Panc1 (cell line): ENCODE measurements at regions not wholly inside any gene's neighbourhood (a gene's known extent, or its start where the extent isn't known, plus 50 kb on each side); places are given as distances from the start of the nearest gene placed in this dataset.

Source experiments
- ATAC-seq: fragments of 200-7000 bp; cut with Tn5 transposase; 2 replicates; pipeline ENCODE4 v1.9.1; 2020; ENCODE audit warnings: mild to moderate bottlenecking, moderate library complexity
- BruUV-seq: library from RNA; stranded (reverse); fragments of 400-500 nt; replicated peaks from 2 replicates; lab custom pipeline; 2021; lab: Mats Ljungman, UMichigan
- CTCF ChIA-PET: fragments of 300-600 bp; sonication (Branson Sonifier 250); formaldehyde crosslinking; loops from one replicate; lab custom pipeline; 2022; ENCODE audit warnings: antibody characterized with exemption; lab: Charles Lee
- POLR2A ChIA-PET: fragments of 300-600 bp; sonication (Branson Sonifier 250); formaldehyde crosslinking; loops from one replicate; lab custom pipeline; 2022; ENCODE audit warnings: antibody characterized with exemption; lab: Charles Lee
- DNase-seq: peaks from one replicate; pipeline ENCODE4 v3.0.0-alpha.2; 2010; ENCODE audit warnings: low read depth, low spot score
- H3K27ac ChIP-seq: 2 replicates; pipeline ENCODE4 v1.5.1; 2011; ENCODE audit warnings: mild to moderate bottlenecking, low read length, inconsistent platforms
- H3K27me3 ChIP-seq: fragments of 200-500 bp; sonication (Bioruptor generic); 2 replicates; pipeline ENCODE4 v1.6.0; 2014; ENCODE audit warnings: low read length, inconsistent platforms; ENCODE audit not compliant: control insufficient read depth, insufficient read depth
- H3K36me3 ChIP-seq: fragments of 200-500 bp; sonication (Bioruptor generic); 2 replicates; pipeline ENCODE4 v1.5.1; 2014; ENCODE audit warnings: inconsistent platforms, mild to moderate bottlenecking, low read length, moderate library complexity; ENCODE audit not compliant: control insufficient read depth, insufficient read depth
- H3K4me1 ChIP-seq: 2 replicates; pipeline ENCODE4 v1.5.1; 2011; ENCODE audit warnings: inconsistent platforms, mild to moderate bottlenecking, low read length, moderate library complexity; ENCODE audit not compliant: control insufficient read depth, insufficient read depth
- H3K4me3 ChIP-seq, 2 experiments: 2 replicates each; pipeline ENCODE4 v1.5.1; 2011 to 2012; ENCODE audit warnings: low read depth in 2 of 2, low read length in 2 of 2, mild to moderate bottlenecking in 2 of 2, inconsistent platforms in 1 of 2, moderate library complexity in 1 of 2
- H3K9me3 ChIP-seq: fragments of 200-500 bp; sonication (Bioruptor generic); 2 replicates; pipeline ENCODE4 v1.5.1; 2014; ENCODE audit warnings: low read depth, mild to moderate bottlenecking, inconsistent platforms, low read length, moderate library complexity; ENCODE audit not compliant: control insufficient read depth, insufficient read depth
- CTCF ChIP-seq: fragments of 450-650 bp; IDR thresholded peaks from 2 replicates; pipeline ENCODE4 v1.5.1; 2017; ENCODE audit warnings: mild to moderate bottlenecking
- POLR2AphosphoS5 ChIP-seq: IDR thresholded peaks from 2 replicates; pipeline ENCODE4 v1.6.1; 2012; ENCODE audit warnings: mild to moderate bottlenecking, low read depth, low read length, moderate library complexity
- SIN3A ChIP-seq: IDR thresholded peaks from 2 replicates; pipeline ENCODE4 v1.6.1; 2012; ENCODE audit warnings: low read depth, mild to moderate bottlenecking, low read length, moderate library complexity, borderline replicate concordance; ENCODE audit not compliant: insufficient read depth
- TCF7L2 ChIP-seq: IDR thresholded peaks from 2 replicates; pipeline ENCODE4 v1.6.1; 2011; ENCODE audit warnings: mild to moderate bottlenecking, low read depth, low read length, inconsistent platforms
- in situ Hi-C: cut with HindIII; loops from 2 replicates; pipeline ENCODE4 v1.10.0; 2016; ENCODE audit warnings: low sequenced_read_pairs, low pct_unique_long_range_greater_than_20kb
- intact Hi-C: fragments of 100-400 bp; cut with micrococcal nuclease; formaldehyde crosslinking; loops from one replicate; pipeline ENCODE4 v1.10.0; 2022; ENCODE audit not compliant: unreplicated experiment
- TF ChIP-seq, protein P1 (sequence below), 2 experiments: IDR thresholded peaks; 2 replicates each; pipeline ENCODE4 v1.6.1; 2011 to 2012; ENCODE audit warnings: low read depth in 2 of 2, control low read depth in 1 of 2, low read length in 1 of 2, mild to moderate bottlenecking in 1 of 2, moderate library complexity in 1 of 2; ENCODE audit not compliant: insufficient read depth in 1 of 2

GRCh38 chr2:144215207-144215606 is 304.7 kb downstream of the ZEB2 start:
- DNase-seq, result no peak
- Histone ChIP-seq H3K27me3 (no peaks in the 10 kb centered on the region), H3K4me1 (no peaks in the 10 kb centered on the region), H3K9me3 (no peaks in the 10 kb centered on the region), H3K4me3 (no peak overlapping the region), H3K36me3 (no peaks in the 10 kb centered on the region), H3K27ac (no peak overlapping the region)
- in situ Hi-C loops (no loop called here), intact Hi-C loops (no loop called here)
- no peak for ATAC-seq
- CTCF ChIA-PET, result no interaction called here
- no peak for TF ChIP-seq POLR2AphosphoS5
- TF ChIP-seq, protein P1, sequence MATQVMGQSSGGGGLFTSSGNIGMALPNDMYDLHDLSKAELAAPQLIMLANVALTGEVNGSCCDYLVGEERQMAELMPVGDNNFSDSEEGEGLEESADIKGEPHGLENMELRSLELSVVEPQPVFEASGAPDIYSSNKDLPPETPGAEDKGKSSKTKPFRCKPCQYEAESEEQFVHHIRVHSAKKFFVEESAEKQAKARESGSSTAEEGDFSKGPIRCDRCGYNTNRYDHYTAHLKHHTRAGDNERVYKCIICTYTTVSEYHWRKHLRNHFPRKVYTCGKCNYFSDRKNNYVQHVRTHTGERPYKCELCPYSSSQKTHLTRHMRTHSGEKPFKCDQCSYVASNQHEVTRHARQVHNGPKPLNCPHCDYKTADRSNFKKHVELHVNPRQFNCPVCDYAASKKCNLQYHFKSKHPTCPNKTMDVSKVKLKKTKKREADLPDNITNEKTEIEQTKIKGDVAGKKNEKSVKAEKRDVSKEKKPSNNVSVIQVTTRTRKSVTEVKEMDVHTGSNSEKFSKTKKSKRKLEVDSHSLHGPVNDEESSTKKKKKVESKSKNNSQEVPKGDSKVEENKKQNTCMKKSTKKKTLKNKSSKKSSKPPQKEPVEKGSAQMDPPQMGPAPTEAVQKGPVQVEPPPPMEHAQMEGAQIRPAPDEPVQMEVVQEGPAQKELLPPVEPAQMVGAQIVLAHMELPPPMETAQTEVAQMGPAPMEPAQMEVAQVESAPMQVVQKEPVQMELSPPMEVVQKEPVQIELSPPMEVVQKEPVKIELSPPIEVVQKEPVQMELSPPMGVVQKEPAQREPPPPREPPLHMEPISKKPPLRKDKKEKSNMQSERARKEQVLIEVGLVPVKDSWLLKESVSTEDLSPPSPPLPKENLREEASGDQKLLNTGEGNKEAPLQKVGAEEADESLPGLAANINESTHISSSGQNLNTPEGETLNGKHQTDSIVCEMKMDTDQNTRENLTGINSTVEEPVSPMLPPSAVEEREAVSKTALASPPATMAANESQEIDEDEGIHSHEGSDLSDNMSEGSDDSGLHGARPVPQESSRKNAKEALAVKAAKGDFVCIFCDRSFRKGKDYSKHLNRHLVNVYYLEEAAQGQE (IDR thresholded peaks at IDR 0.05; ENCODE audit: insufficient read depth in 1 of 2, low read depth in 2 of 2, low read length in 1 of 2), result no peak
- no TSS peak for BruUV-seq
- POLR2A ChIA-PET, result no interaction called here

GRCh38 chr2:144213797-144214196 is 306.1 kb downstream of the ZEB2 start:
- no peak for DNase-seq
- no peaks in the 10 kb centered on the region for H3K9me3 ChIP-seq
- POLR2A ChIA-PET, result no interaction called here
- CTCF ChIA-PET, result no interaction called here
- H3K36me3 ChIP-seq, result no peaks in the 10 kb centered on the region
- no peak overlapping the region for H3K27ac ChIP-seq
- TF ChIP-seq, protein P1 (IDR thresholded peaks at IDR 0.05; ENCODE audit: insufficient read depth in 1 of 2, low read depth in 2 of 2, low read length in 1 of 2), result no peak
- TF ChIP-seq TCF7L2 (no peak), SIN3A (no peak), CTCF (no peak), POLR2AphosphoS5 (no peak)
- H3K4me1 ChIP-seq, result no peaks in the 10 kb centered on the region
- ATAC-seq, result no peak
- in situ Hi-C loops, result no loop called here
- intact Hi-C loops, result no loop called here
- H3K4me3 ChIP-seq, result no peak overlapping the region
- no peaks in the 10 kb centered on the region for H3K27me3 ChIP-seq
- BruUV-seq, result no TSS peak
